ENCODE measurements at regions not wholly inside any gene's neighbourhood (a gene's known extent, or its start where the extent isn't known, plus 50 kb on each side); places are given as distances from the start of the nearest gene placed in this dataset.

DNA sequence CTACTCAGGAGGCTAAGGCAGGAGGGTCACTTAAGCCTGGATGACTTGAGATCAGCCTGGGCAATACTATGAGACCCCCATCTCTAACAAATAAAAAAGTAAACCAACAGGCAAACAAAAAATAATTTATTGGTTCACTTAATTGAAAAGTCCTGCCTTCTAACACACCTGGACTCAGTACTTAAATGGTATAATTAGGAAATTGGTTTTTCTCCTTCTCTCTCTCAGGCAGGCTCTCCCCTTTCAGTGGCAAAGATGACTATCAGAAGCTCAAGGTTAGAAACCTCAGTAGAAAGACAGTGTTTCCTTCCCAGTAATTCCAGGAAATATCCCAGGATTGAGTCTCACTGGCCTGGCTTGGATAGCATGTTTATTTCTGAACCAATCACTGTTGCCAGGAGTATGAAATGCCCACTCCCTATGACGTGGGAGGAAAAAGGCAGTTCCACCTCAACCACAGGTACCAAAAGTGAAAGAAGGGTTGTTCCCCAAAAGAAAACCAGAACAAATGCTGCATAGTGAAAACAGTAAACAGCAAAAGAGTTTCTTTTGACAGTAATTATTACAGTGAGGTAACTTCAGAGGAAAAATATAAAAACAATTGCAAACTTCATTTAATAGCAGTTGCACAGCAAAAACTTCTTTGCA lies 56.3 kb upstream of the SOX6 start:
- TF ChIP-seq, protein P1, sequence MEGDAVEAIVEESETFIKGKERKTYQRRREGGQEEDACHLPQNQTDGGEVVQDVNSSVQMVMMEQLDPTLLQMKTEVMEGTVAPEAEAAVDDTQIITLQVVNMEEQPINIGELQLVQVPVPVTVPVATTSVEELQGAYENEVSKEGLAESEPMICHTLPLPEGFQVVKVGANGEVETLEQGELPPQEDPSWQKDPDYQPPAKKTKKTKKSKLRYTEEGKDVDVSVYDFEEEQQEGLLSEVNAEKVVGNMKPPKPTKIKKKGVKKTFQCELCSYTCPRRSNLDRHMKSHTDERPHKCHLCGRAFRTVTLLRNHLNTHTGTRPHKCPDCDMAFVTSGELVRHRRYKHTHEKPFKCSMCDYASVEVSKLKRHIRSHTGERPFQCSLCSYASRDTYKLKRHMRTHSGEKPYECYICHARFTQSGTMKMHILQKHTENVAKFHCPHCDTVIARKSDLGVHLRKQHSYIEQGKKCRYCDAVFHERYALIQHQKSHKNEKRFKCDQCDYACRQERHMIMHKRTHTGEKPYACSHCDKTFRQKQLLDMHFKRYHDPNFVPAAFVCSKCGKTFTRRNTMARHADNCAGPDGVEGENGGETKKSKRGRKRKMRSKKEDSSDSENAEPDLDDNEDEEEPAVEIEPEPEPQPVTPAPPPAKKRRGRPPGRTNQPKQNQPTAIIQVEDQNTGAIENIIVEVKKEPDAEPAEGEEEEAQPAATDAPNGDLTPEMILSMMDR (IDR thresholded peaks at IDR 0.05) = no peak
- no peak for DNase-seq
- Histone ChIP-seq H3K4me3 (no peak overlapping the region), H3K36me3 (no peaks in the 10 kb centered on the region), H3K27me3 (ENCODE audit: low read depth) (no peaks in the 10 kb centered on the region), H3K27ac (no peak overlapping the region), H3K9me3 (no peaks in the 10 kb centered on the region), H3K4me1 (no peaks in the 10 kb centered on the region)
- intact Hi-C loops (cut with DNase I) = no loop called here
- no peak for ATAC-seq

DNA sequence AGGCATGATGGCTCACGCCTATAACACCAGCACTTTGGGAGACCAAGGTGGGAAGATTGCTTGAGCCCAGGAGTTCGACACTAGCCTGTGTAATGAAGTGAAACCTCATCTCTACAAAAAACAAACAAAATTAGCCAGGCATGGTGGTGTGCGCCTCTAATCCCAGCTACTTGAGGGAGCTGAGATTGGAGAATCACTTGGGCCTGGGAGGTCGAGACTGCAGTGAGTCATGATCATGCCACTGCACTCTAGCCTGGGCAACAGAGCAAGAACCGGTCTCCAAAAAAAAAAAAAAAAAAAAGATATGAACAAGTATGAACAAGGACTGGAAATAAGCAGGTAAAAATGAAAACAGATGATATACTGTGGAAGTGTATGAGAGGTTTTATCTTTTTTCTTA lies 54.1 kb upstream of the SOX6 start:
- H3K27me3 ChIP-seq (ENCODE audit: low read depth) = no peaks in the 10 kb centered on the region
- H3K27ac ChIP-seq = no peak overlapping the region
- no peak for DNase-seq
- no peak for ATAC-seq
- no peaks in the 10 kb centered on the region for H3K9me3 ChIP-seq
- intact Hi-C loops (cut with DNase I) = no loop called here
- no peaks in the 10 kb centered on the region for H3K4me1 ChIP-seq
- no peak overlapping the region for H3K4me3 ChIP-seq
- H3K36me3 ChIP-seq = no peaks in the 10 kb centered on the region
- TF ChIP-seq, protein P1 (IDR thresholded peaks at IDR 0.05) = no peak

DNA sequence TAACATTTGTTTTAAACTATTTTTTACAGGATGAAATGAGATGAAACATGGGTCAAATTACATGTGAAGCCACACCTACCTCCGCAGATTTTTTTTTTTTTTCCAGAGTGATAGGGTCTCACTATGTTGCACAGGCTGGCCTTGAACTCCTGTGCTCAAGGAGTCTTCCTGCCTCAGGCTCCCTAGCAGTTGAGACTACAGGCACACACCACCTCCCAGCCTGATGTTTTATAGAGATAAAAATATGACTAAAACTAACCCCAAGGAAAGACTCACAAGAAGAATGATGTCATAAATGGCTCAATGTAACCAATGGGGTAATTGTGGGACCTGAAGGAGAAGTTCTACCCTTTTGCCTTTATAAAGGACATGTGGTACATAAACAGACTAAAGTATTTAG lies 52.3 kb upstream of the SOX6 start:
- Histone ChIP-seq H3K4me1 (no peaks in the 10 kb centered on the region), H3K36me3 (no peaks in the 10 kb centered on the region), H3K27ac (no peak overlapping the region), H3K27me3 (ENCODE audit: low read depth) (no peaks in the 10 kb centered on the region), H3K4me3 (no peak overlapping the region), H3K9me3 (no peaks in the 10 kb centered on the region)
- TF ChIP-seq, protein P1 (IDR thresholded peaks at IDR 0.05) = no peak
- DNase-seq = no peak
- intact Hi-C loops (cut with DNase I) = no loop called here
- ATAC-seq = no peak

DNA sequence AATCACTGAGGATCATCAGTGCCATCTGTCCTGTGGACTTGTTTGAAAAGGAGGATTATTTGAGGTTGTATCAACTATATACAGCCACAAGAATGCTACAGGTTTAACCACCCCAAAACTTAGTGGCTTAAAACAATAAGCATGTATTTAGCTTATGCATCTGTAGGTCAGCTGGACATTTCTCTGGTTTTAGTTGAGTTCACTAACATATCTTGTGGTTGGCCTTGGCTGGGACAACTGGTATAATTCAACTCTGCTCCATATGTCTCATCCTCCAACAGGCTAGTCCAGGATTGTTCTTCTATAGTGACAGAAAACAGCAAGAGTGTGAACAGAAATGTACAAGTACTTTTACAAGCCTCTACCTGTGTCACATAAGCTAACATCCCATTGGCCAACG lies 49.9 kb upstream of the SOX6 start:
- Histone ChIP-seq H3K9me3 (no peaks in the 10 kb centered on the region), H3K36me3 (no peaks in the 10 kb centered on the region), H3K27ac (no peak overlapping the region), H3K4me3 (no peak overlapping the region), H3K27me3 (ENCODE audit: low read depth) (no peaks in the 10 kb centered on the region), H3K4me1 (no peaks in the 10 kb centered on the region)
- TF ChIP-seq, protein P1 (IDR thresholded peaks at IDR 0.05) = no peak
- no peak for ATAC-seq
- intact Hi-C loops (cut with DNase I) = no loop called here
- DNase-seq = no peak

Measured in lower lobe of right lung (tissue), 2 donors.